C4-2B (cell line): ENCODE measurements at regions not wholly inside any gene's neighbourhood (a gene's known extent, or its start where the extent isn't known, plus 50 kb on each side); places are given as distances from the start of the nearest gene placed in this dataset.

Source experiments
- CTCF ChIP-seq: fragments of 450-650 bp; conservative IDR thresholded peaks from 2 replicates; pipeline ENCODE4 v1.5.1; 2017; ENCODE audit warnings: mild to moderate bottlenecking
- ZFX ChIP-seq: fragments of 450-650 bp; IDR thresholded peaks from 2 replicates; pipeline ENCODE4 v1.6.1; 2017

GRCh38 chr15:25051399-25052154 lies 96.8 kb downstream of the SNRPN start:
- TF ChIP-seq CTCF (no peak), ZFX (no peak)
